ENCODE measurements at regions not wholly inside any gene's neighbourhood (a gene's known extent, or its start where the extent isn't known, plus 50 kb on each side); places are given as distances from the start of the nearest gene placed in this dataset.

- TF ChIP-seq EZH2 (optimal IDR thresholded peaks at IDR 0.05; ENCODE audit: low read depth, low read length) (no peak), EZH2phosphoT487 (IDR thresholded peaks at IDR 0.05; ENCODE audit: low read length) (no peak)
- TF ChIP-seq, protein P1, sequence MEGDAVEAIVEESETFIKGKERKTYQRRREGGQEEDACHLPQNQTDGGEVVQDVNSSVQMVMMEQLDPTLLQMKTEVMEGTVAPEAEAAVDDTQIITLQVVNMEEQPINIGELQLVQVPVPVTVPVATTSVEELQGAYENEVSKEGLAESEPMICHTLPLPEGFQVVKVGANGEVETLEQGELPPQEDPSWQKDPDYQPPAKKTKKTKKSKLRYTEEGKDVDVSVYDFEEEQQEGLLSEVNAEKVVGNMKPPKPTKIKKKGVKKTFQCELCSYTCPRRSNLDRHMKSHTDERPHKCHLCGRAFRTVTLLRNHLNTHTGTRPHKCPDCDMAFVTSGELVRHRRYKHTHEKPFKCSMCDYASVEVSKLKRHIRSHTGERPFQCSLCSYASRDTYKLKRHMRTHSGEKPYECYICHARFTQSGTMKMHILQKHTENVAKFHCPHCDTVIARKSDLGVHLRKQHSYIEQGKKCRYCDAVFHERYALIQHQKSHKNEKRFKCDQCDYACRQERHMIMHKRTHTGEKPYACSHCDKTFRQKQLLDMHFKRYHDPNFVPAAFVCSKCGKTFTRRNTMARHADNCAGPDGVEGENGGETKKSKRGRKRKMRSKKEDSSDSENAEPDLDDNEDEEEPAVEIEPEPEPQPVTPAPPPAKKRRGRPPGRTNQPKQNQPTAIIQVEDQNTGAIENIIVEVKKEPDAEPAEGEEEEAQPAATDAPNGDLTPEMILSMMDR (IDR thresholded peaks at IDR 0.05; ENCODE audit: low read length) = no peak
- no peak overlapping the region for H3K4me3 ChIP-seq (ENCODE audit: low read length)
These were observed 222.1 kb upstream of the FAT3 start for GRCh38 chr11:92002568-92002967.

DNA sequence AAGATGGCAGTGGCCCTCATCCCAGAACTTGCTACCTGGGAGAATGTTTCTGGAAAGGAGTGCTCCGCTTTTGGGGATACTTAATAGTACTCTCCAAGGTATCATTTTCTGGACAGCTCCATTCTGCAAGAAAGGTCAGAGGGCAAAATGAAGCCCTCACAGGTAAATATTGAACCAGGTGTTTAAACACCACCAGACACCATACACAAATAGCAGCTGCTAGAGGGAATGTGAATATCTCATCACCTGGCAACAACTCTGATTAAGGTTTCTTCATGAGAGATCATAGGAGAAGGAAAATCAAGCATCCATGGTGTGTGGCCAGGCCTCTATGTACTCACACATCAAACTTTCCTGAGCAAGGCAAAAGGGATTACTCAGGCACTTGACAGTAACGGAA, 226.1 kb upstream of the FAT3 start:
- Histone ChIP-seq H3F3A (ENCODE audit: insufficient read depth, low read length) (no peaks in the 10 kb centered on the region), H3K9me2 (replicated peaks; ENCODE audit: insufficient read depth, low read length) (no peaks in the 10 kb centered on the region), H3K4me2 (ENCODE audit: low read depth, low read length) (no peak overlapping the region), H3K4me3 (ENCODE audit: low read length) (no peak overlapping the region), H3K4me1 (ENCODE audit: low read length) (no peaks in the 10 kb centered on the region), H3K79me2 (ENCODE audit: low read length) (no peaks in the 10 kb centered on the region), H3K9ac (ENCODE audit: low read length) (no peak overlapping the region), H4K20me1 (ENCODE audit: insufficient read depth, low read length) (no peaks in the 10 kb centered on the region), H3K9me3 (replicated peaks; ENCODE audit: insufficient read depth, low read length) (no peaks in the 10 kb centered on the region), H3K27ac (ENCODE audit: low read length) (no peak overlapping the region), H3K36me3 (replicated peaks; ENCODE audit: insufficient read depth, low read length) (no peaks in the 10 kb centered on the region), H3K27me3 (replicated peaks; ENCODE audit: insufficient read depth, low read length) (no peaks in the 10 kb centered on the region), H2AFZ (ENCODE audit: low read length) (no peak overlapping the region)
- no peak for DNase-seq
- TF ChIP-seq EZH2phosphoT487 (IDR thresholded peaks at IDR 0.05; ENCODE audit: low read length) (no peak), EZH2 (optimal IDR thresholded peaks at IDR 0.05; ENCODE audit: low read depth, low read length) (no peak)
- TF ChIP-seq, protein P1 (IDR thresholded peaks at IDR 0.05; ENCODE audit: low read length) = no peak

More at GRCh38 chr11:92002568-92002967, 222.1 kb upstream of the FAT3 start:
- Histone ChIP-seq H3K79me2 (ENCODE audit: low read length) (no peaks in the 10 kb centered on the region), H2AFZ (ENCODE audit: low read length) (no peak overlapping the region), H3K36me3 (replicated peaks; ENCODE audit: insufficient read depth, low read length) (no peaks in the 10 kb centered on the region), H3K4me2 (ENCODE audit: low read depth, low read length) (no peak overlapping the region), H3K9me2 (replicated peaks; ENCODE audit: insufficient read depth, low read length) (no peaks in the 10 kb centered on the region), H3K27ac (ENCODE audit: low read length) (no peak overlapping the region), H4K20me1 (ENCODE audit: insufficient read depth, low read length) (no peaks in the 10 kb centered on the region), H3K27me3 (replicated peaks; ENCODE audit: insufficient read depth, low read length) (no peaks in the 10 kb centered on the region), H3K4me1 (ENCODE audit: low read length) (no peaks in the 10 kb centered on the region), H3K9ac (ENCODE audit: low read length) (no peak overlapping the region), H3K9me3 (replicated peaks; ENCODE audit: insufficient read depth, low read length) (no peaks in the 10 kb centered on the region), H3F3A (ENCODE audit: insufficient read depth, low read length) (no peaks in the 10 kb centered on the region)
- DNase-seq = no peak

- TF ChIP-seq, protein P1 (IDR thresholded peaks at IDR 0.05; ENCODE audit: low read length) = no peak
- no peak for TF ChIP-seq EZH2phosphoT487 (IDR thresholded peaks at IDR 0.05; ENCODE audit: low read length)
- no peak for TF ChIP-seq EZH2 (optimal IDR thresholded peaks at IDR 0.05; ENCODE audit: low read depth, low read length)
- no peaks in the 10 kb centered on the region for H3K27me3 ChIP-seq (replicated peaks; ENCODE audit: insufficient read depth, low read length)
- H3F3A ChIP-seq (ENCODE audit: insufficient read depth, low read length) = no peaks in the 10 kb centered on the region
- H3K4me2 ChIP-seq (ENCODE audit: low read depth, low read length) = no peak overlapping the region
- no peaks in the 10 kb centered on the region for H3K79me2 ChIP-seq (ENCODE audit: low read length)
- no peaks in the 10 kb centered on the region for H3K36me3 ChIP-seq (replicated peaks; ENCODE audit: insufficient read depth, low read length)
- H3K9ac ChIP-seq (ENCODE audit: low read length) = no peak overlapping the region
- H4K20me1 ChIP-seq (ENCODE audit: insufficient read depth, low read length) = no peaks in the 10 kb centered on the region
- no peak overlapping the region for H3K27ac ChIP-seq (ENCODE audit: low read length)
- no peak overlapping the region for H3K4me3 ChIP-seq (ENCODE audit: low read length)
- H3K4me1 ChIP-seq (ENCODE audit: low read length) = no peaks in the 10 kb centered on the region
- no peak overlapping the region for H2AFZ ChIP-seq (ENCODE audit: low read length)
- H3K9me3 ChIP-seq (replicated peaks; ENCODE audit: insufficient read depth, low read length) = no peaks in the 10 kb centered on the region
- no peaks in the 10 kb centered on the region for H3K9me2 ChIP-seq (replicated peaks; ENCODE audit: insufficient read depth, low read length)
- DNase-seq = no peak
These were observed 227.4 kb upstream of the FAT3 start for GRCh38 chr11:91997226-91997625.
